GM06990 (cell line): ENCODE measurements at regions not wholly inside any gene's neighbourhood (a gene's known extent, or its start where the extent isn't known, plus 50 kb on each side); places are given as distances from the start of the nearest gene placed in this dataset.

Source experiments
- DNase-seq: peaks from one replicate; pipeline ENCODE4 v3.0.0-alpha.2; 2011; ENCODE audit not compliant: insufficient read length; ENCODE audit errors: extremely low read depth
- H3K27me3 ChIP-seq: replicated peaks from 2 replicates; pipeline ENCODE4 v1.6.0; 2011; ENCODE audit warnings: low read length; ENCODE audit not compliant: control insufficient read depth, insufficient read depth
- H3K36me3 ChIP-seq: 2 replicates; pipeline ENCODE4 v1.5.1; 2011; ENCODE audit warnings: low read length; ENCODE audit not compliant: control insufficient read depth, insufficient read depth
- H3K4me3 ChIP-seq: replicated peaks from 2 replicates; pipeline ENCODE4 v1.5.1; 2011; ENCODE audit warnings: low read depth, mild to moderate bottlenecking, control low read depth, low read length
- CTCF ChIP-seq: IDR thresholded peaks from 2 replicates; pipeline ENCODE4 v1.5.1; 2011; ENCODE audit warnings: low read length, control low read depth, mild to moderate bottlenecking, inconsistent platforms; ENCODE audit not compliant: insufficient read depth, poor library complexity, severe bottlenecking

GRCh38 chr1:67560580-67561255 lies 124.3 kb upstream of the GADD45A start:
- Histone ChIP-seq H3K36me3 (no peaks in the 10 kb centered on the region), H3K27me3 (no peaks in the 10 kb centered on the region), H3K4me3 (no peak overlapping the region)
- DNase-seq = no peak
- no peak for TF ChIP-seq CTCF

GRCh38 chr1:67561704-67562113 lies 123.3 kb upstream of the GADD45A start:
- H3K36me3 ChIP-seq = no peaks in the 10 kb centered on the region
- H3K27me3 ChIP-seq = no peaks in the 10 kb centered on the region
- peak; percentile 92 for TF ChIP-seq CTCF
- peak; percentile 31 for DNase-seq
- no peak overlapping the region for H3K4me3 ChIP-seq

GRCh38 chr1:67563684-67564083 lies 121.3 kb upstream of the GADD45A start:
- H3K36me3 ChIP-seq = no peaks in the 10 kb centered on the region
- no peaks in the 10 kb centered on the region for H3K27me3 ChIP-seq
- no peak for DNase-seq
- no peak overlapping the region for H3K4me3 ChIP-seq
- TF ChIP-seq CTCF = no peak

GRCh38 chr1:67564193-67564592 lies 120.8 kb upstream of the GADD45A start:
- H3K27me3 ChIP-seq = no peaks in the 10 kb centered on the region
- no peak for DNase-seq
- TF ChIP-seq CTCF = no peak
- no peak overlapping the region for H3K4me3 ChIP-seq
- H3K36me3 ChIP-seq = no peaks in the 10 kb centered on the region

GRCh38 chr1:67566803-67567377 lies 118.1 kb upstream of the GADD45A start:
- no peak for TF ChIP-seq CTCF
- DNase-seq = no peak

More at GRCh38 chr1:67566803-67567377, 118.1 kb upstream of the GADD45A start:
- no peak overlapping the region for H3K4me3 ChIP-seq
- no peaks in the 10 kb centered on the region for H3K36me3 ChIP-seq
- no peaks in the 10 kb centered on the region for H3K27me3 ChIP-seq
